AML-193 (cell line): ENCODE measurements at regions not wholly inside any gene's neighbourhood (a gene's known extent, or its start where the extent isn't known, plus 50 kb on each side); places are given as distances from the start of the nearest gene placed in this dataset.
"Not testable (repeated sequence)": the region's sequence is repeated elsewhere in the genome, so short reads cannot be mapped to it uniquely, and the experiment has no call there.

Experiments used
- DNase-seq, 2 experiments: peaks; one replicate each; lab custom pipeline; 2025; lab: John Stamatoyannopoulos, UW

DNA sequence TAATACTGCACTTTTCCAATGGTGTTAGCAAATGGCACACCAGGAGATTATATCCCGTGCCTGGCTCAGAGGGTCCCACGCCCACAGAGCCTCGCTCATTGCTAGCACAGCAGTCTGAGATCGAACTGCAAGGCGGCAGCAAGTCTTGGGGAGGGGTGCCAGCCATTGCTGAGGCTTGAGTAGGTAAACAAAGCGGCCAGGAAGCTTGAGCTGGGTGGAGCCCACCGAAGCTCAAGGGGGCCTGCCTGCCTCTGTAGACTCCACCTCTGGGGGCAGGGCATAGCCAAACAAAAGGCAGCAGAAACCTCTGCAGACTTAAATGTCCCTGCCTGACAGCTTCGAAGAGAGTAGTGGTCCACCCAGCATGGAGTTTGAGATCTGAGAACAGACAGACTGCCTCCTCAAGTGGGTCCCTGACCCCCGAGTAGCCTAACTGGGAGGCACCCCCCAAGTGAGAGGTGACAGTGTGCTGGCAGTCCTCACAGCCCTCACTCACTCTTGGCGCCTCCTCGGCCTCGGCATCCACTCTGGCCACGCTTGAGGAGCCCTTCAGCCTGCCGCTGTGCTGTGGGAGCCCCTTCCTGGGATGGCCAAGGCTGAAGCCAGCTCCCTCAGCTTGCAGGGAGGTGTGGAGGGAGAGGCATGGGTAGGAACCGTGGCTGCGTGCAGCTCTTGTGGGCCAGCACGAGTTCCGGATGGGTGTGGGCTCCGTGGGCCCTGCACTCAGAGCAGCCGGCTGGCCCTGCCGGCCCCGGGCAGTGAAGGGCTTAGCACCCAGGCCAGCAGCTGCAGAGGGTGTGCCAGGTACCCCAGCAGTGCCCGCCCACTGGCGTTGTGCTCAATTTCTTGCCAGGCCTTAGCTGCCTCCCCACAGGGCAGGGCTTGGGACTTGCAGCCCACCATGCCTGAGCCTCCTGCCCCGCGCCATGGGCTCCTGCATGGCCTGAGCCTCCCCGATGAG is 188.0 kb downstream of the MMUT start:
- not testable (repeated sequence) for DNase-seq

DNA sequence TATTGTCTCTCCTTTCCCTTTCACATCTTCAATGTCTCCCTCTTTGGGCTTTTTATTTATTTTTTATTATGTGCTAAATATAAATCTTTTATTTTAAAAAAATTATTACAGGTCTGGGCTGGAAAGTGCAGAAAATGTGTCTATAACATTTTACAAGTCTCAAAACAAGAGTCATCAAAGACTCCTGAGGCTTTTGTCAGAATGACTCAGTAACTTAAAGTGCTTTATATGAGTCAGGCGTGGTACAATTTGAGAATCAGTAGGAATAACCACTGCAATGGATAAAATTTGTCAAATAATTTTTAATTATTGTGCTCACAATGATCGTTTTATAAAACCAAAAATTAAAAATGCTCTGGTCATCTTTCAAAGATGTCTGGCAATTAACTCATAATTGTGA is 193.9 kb downstream of the MMUT start:
- no peak for DNase-seq

DNA sequence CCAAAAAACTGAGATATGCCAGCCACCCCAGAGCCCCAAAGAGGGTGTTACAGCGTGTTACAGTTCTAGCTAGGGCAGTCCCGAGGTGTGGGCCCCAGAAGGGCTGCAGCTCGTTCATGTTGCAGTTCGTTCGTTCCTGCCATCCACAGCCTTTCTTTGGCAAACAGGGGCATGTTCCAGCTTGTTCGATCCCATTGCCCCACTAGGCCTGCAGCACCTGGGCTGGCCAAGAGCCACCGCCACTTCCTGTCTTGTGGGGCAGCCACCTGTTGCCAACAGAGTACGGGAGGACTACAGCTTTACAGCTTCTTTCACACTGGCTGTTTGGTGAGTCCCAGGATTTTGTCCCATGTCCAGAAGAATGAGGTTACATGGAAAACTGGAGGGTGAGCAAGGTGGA is 198.1 kb downstream of the MMUT start:
- DNase-seq: no peak

DNA sequence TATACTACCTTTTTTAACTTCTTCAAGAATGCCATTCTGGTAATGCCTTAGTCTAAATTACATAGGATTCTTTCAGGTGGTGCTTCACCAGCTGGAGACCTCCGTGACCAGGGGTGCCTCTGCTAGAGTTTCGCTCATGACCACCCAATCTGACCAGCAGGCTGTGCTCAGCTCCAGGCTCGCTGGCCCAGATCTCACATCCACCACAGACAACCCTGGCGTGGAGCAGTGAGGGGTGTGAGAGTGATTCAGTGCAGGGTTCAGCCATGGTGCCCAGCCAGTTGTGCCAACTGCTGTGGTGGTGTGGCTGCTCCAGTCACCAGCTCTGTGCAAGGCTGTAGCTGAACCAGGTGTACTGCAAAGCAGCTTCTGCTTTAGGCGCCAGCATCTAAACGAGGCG is 198.6 kb downstream of the MMUT start:
- no peak for DNase-seq

DNA sequence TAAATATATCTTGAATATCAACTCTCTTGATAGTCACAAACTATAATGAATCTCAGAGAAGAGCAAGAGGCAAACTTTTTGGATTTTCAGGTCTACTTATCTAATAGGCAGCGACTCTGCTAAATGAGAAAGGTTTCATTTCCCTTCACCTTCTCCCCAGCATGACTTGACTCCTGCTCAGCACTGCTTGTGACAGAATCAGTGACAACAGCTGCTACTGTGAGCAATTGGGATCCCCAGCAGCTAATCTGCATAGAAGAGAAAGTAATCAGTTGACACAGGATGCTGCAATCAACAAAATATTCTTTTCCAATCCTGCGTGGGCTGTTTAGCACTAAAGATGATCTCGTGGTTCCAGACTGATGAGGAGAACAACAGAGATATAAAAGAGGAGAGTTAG is 205.5 kb downstream of the MMUT start:
- DNase-seq: no peak

DNA sequence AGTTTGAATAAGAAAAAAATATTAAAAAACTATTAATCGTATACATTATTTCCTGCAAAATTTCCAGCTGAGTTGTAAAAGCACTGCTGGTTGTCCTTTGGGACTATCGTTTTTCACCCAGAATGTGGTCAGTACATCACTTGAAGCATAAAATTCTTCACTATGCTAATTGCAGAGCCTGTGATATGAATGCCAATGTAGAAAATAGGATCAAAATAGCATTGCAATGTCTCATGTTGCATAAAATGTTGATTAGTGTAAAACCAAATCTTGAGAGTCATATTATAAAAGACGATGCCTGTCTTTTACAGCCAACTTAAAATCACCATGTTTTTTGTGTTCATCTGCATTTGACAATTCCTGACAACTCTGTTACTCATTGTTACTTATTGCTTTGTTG is 207.7 kb downstream of the MMUT start:
- no peak for DNase-seq

DNA sequence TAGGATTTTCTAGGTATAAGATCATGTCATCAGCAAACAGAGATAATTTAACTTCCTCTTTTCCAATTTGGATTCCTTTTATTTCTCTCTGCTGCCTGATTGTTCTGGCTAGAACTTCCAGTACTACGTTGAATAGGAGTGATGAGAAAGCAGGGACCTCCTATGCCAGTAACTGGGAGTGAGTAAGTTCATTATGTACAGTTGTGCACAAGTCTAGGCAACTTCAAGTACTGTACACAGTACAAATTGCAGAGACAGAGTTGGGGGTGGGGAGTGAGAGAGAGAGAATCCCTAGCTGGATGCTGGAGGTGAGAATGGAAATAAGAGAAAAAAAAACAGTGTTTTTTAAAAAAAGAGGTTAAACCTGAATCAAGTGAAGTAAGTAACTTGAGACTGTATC is 210.2 kb downstream of the MMUT start:
- DNase-seq: no peak

DNA sequence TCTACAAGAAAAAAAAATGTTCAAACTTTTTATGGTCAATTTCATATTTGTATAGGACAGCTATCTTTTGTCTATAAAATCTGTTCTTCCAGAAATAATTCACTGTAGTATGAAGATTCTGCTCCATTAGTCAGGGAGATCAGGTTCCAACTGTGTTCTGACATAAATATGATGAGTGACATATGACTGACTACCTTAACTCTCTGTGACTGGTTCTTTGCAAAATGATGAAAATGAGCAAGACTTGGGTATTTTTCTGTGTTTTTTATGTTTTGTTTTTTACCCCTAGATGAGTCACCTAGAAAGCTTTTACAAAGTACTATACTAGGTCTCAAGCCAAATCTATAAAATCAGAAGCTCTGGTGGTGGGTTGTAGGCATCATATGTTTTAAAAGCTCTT is 229.6 kb downstream of the MMUT start:
- no peak for DNase-seq

DNA sequence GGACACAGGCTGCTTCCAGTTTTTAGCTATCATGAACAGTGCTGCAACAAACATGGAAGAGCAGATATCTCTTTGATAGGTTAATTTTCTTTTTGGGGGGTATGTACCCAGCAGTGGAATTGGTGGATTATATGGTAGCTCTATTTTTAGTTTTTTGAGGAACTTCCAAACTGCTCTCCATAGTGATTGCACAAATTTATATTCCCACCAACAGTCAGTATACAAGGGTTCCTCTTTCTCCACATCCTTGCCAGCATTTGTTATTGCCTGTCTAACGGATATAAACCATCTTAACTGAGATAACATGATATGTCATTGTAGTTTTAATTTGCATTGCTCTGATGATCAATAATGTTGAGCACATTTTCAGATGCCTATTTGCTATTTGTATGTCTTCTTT is 237.6 kb downstream of the MMUT start:
- DNase-seq: no peak

DNA sequence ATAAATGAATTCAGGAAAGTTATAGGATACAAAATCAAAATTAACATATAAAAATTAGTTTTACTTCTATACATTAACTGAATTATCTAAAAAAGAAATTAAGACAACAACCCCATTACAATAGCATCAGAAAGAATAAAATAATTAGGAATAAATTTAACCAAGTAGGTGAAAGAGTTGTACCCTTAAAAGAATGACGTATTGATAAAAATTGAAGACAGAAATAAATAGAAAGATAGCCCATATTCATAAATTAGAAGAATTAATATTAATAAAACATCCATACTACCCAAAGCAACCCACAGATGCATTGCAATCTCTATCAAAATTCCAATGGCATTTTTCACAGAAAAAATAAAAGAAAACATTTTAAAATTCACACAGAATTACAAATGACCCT is 242.8 kb downstream of the MMUT start:
- DNase-seq: no peak

DNA sequence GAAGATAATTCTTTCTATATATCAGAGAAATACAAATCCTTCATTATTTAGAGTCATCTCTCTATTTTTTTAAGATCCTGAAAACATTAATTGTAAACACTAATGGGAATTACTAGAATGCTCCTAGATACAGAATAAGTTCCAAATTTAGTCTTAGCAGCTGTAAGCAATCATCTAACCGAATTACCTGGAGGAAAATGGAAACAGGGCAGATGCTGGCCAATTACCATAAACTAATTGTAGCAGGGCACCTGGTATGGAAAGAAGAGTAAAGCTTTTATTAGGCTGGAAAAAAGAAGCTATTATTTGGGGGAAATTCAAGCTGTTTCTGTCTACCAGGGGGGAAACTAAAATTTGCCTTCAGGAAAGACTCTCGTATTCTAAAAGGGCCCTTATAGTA is 257.5 kb downstream of the MMUT start:
- DNase-seq: no peak

DNA sequence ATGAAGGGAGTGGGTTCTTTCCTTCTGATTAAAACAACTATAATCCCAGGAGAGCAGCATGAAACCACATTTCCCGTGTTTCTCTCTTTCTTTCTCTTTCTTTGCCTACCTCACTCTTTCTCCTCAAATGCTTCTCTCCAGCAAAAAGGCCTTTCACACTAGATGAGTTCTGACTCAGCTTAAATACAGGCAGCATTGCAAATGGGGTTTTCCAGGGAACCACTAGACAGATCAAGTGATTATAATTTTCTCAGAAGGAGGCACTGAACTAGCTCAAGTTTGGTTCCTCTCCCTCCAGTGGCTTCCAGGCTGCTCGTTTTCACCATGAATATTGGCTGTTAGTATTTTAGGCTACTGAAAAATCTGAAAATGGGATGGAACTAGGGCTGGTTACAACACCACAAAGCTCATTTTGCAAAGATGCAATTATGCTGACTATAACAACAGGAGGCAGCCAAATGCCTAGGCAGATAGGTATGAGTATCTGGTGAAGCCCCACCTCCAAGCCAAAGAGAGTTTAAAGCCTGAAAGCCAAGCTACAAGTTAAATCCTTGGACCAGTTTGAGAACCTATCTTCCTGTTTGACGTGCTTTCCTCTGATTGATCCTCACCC is 260.0 kb downstream of the MMUT start:
- no peak for DNase-seq

DNA sequence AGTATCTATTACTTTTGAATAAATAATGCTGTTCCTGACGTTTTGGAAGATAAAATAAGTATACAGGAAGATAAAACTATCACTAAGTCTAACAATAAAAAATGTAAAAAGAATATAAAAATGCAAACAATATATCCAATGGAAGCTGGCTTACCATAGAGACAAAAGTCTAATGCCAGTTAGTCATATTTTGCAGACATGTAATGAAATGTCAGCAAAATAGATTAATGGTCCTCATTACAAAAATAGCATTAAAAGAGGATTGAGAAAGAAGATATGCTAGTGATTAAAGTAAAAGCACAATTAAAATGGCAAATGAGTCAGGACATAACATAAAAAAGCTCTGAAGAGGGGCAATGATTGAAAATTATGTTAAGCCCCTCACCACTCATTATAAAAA is 265.0 kb downstream of the MMUT start:
- no peak for DNase-seq

DNA sequence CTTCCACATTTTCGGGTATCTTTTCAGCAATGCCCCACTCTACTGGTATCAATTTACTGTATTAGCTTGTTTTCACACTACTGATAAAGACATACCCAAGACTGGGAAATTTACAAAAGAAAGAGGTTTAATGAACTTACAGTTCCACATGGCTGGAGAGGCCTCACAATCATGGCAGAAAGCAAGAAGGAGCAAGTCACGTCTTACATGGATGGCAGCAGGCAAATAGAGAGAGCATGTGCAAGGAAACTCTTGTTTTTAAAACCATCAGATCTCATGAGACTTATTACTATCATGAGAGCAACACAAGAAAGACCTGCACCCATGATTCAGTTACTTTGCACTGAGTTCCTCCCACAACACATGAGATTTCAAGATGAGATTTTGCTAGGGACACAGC is 300.7 kb downstream of the MMUT start:
- DNase-seq: not testable (repeated sequence)

DNA sequence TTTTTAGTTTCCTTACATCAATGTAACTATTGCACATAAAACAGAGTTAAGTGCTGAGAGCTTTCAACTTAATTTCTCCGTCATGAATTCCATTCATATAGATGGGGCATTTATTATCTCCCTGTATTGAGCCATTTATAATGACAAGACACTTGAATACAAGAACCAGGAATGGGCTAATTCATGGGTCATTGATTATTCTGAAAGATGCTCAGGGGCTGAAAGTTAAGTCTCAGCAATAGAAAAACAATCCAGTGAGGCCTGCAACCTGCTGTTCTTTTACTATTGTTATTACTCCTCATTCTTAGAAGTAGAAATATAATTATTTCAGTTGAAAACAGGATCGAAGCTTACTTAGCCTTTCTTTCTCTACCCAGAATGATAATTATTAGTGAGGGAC is 307.7 kb downstream of the MMUT start:
- no peak for DNase-seq

DNA sequence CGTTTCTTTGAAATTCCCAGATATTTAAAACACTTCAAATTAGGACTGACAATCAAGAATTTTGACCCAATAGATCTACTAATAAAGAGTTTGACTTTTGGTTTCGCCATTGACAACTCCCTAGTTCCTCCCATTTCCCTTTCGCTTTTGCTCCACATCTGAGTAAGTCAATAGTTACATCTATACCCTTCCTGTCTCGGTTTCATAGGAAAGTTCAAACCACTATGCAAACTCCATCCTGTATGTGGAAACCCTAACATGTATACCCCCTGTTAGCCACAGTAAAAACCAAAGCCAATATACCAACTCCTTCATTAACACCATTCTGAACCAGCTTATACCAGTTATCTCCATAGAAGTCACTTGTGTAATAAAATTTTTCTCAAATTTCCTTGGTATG is 311.1 kb downstream of the MMUT start:
- no peak for DNase-seq

DNA sequence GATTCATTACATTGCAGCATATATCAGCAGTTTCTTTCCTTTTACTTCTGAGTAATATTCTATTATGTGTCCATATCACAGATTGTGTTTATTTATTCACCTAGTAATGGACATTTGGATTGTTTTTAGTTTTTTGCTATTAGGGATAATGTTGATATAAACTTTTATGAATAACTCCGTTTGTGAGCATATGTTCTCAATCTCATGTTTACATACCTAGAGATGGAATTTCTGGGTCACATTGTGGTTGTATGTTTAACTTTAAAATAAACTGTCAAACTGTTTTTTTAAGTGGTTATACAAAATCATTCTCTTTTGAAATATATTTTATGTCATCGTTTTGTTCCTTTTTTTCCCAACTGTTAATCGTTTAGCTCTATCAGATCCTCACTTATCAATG is 311.6 kb downstream of the MMUT start:
- DNase-seq: no peak

DNA sequence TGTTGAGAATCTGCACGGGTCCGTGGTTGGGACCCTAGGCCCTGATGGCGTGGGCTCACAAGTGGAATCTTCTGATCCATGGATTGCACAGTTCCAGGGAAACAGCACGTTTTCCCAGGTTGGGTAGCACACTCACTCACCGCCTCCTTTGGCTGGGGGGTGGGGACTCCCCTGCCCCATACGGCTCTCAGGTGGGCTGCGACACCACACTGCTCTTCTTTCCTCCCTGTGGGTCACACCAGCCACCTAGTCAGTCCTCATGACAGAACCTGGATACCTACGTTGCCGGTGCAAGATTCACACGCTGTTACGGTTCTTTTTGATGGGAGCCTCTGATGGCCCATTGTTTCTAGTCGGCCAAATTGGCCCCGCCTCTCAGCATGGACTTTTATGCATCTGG is 312.0 kb downstream of the MMUT start:
- no peak for DNase-seq

DNA sequence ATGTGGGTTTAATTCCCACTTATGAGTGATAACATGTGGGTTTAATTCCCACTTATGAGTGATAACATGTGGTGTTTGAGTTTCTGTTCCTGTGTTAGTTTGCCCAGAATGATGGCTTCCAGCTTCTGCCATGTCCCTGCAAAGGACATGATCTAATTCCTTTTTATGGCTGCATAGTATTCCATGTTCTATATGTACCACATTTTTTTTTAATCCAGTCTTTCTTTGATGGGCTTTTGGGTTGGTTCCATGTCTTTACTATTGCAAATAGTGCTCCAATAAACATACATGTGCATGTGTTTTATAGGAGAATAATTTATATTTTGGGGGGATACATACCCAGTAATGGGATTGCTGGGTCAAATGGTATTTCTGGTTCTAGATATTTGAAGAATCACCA is 317.8 kb downstream of the MMUT start:
- no peak for DNase-seq

DNA sequence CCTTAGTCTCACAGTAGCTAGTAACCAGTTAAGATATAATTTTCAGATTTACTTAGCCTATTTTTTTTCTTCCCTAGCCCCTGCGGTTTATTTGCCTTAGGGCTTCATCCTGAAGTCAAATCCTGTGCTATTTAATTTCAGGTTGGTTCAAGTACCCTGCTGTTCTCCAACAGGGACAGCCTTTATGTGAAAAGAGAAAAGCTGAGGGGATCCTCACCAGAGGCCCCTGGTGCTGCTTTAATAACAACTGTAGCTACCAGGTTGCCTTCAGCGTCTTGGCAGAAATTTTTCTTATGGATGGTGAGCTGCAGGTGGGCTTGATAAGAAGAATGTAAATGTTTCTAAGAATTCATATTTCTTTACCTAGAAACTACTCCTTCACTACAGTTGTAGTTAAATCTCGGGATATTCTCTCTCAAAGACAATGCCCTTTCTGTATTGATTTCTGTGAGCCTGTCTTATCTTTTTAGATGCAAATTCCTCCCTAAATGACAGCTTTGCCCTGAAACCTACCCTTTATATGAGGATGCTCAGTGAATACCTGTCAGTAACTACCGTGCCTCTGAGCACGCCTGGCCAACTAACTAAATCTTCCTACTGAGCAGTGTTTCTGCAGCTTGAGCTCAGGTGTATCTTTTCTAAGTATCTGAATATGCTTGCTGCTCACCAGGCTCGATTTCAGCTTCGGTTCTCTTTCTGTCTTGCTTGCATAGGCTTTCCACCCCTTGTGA is 320.5 kb downstream of the MMUT start:
- DNase-seq: no peak

DNA sequence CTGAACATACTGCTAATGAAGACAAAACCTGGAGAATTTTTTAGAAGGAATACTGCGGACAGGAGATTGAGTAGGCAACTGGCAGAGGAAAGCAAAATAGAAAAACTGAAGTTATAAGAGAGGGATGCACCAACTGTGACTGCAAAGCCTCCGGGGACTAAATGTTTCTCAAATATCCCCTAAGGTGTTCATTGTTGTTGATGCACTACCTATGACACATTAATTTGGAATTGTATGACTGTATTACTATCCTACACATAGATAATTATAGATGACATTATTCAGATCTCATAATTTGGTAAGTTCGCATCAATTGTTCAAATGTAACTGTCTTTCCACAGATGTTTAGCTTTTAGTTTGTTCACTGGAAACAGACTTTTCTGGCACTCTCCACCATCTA is 341.1 kb downstream of the MMUT start:
- DNase-seq: no peak

DNA sequence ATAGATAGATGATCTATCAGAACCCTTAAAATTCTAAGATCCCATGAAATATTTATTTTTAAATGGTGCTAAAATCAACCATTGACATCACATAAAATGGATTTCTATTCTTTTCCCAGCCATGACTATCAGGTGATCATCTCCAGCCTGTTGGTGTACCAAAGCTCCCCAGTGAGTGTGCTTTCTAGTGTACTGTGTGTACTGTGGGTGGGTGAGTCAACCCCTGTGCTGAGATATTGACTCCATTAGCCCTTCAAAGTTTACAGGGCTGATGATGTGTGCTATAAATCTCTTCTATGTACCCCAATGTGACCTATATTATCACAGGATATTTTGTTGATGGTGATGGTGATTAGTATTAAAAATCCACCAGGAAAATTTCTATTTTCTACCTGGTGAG is 344.6 kb downstream of the MMUT start:
- DNase-seq: no peak

DNA sequence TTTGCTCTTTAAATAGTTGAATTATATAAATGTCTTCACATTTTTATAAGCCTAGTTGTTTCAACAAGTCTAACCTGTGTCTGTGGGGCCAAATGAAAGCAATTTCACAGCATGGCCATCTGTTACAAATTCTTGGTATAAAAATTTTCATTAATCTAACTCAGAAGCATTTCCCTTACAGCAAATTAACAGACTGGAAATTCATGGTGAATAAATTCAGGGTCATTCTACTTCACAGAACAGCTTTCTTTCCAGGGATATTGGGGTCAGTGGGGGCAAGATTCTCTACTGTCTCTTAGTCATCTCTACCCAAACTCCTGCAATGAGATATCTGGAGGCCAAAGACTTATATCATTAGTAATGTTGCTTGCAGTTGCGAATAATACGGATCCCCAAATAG is 352.1 kb downstream of the MMUT start:
- no peak for DNase-seq
